HUES6 (cell line): ENCODE measurements at regions not wholly inside any gene's neighbourhood (a gene's known extent, or its start where the extent isn't known, plus 50 kb on each side); places are given as distances from the start of the nearest gene placed in this dataset.
"Not testable (repeated sequence)": the region's sequence is repeated elsewhere in the genome, so short reads cannot be mapped to it uniquely, and the experiment has no call there.

Experiments
- H3K27ac ChIP-seq: 2 replicates; pipeline ENCODE4 v1.7.0; 2013; ENCODE audit warnings: low read depth, mild to moderate bottlenecking, low read length, inconsistent platforms
- H3K27me3 ChIP-seq: 2 replicates; pipeline ENCODE4 v1.6.1; 2013; ENCODE audit warnings: low read length; ENCODE audit not compliant: control insufficient read depth, insufficient read depth
- H3K36me3 ChIP-seq: 2 replicates; pipeline ENCODE4 v1.6.1; 2013; ENCODE audit warnings: low read length; ENCODE audit not compliant: control insufficient read depth, insufficient read depth
- H3K4me1 ChIP-seq: 2 replicates; pipeline ENCODE4 v1.6.1; 2013; ENCODE audit warnings: low read length; ENCODE audit not compliant: control insufficient read depth, insufficient read depth
- H3K4me3 ChIP-seq: 2 replicates; pipeline ENCODE4 v1.5.1; 2013; ENCODE audit warnings: low read depth, low read length
- H3K9ac ChIP-seq: one replicate; pipeline ENCODE4 v1.6.1; 2013; ENCODE audit warnings: mild to moderate bottlenecking, low read length
- H3K9me3 ChIP-seq: 2 replicates; pipeline ENCODE4 v1.6.1; 2013; ENCODE audit warnings: low read depth, low read length; ENCODE audit not compliant: control insufficient read depth, insufficient read depth

GRCh38 chr7:114152314-114152938 lies 233.6 kb upstream of the PPP1R3A start:
- H3K4me1 ChIP-seq, result peaks cover 48% of the 10 kb centered on the region
- no peaks in the 10 kb centered on the region for H3K27me3 ChIP-seq
- peak overlapping the region; percentile 39; the same call in 1 of the 2 replicates for H3K4me3 ChIP-seq
- H3K27ac ChIP-seq, result no peak overlapping the region
- no peaks in the 10 kb centered on the region for H3K36me3 ChIP-seq
- no peaks in the 10 kb centered on the region for H3K9me3 ChIP-seq
- H3K9ac ChIP-seq, result no peak overlapping the region

- H3K36me3 ChIP-seq, result no peaks in the 10 kb centered on the region
- peaks cover 48% of the 10 kb centered on the region for H3K4me1 ChIP-seq
- no peak overlapping the region for H3K27ac ChIP-seq
- H3K4me3 ChIP-seq, result no peak overlapping the region
- H3K9ac ChIP-seq, result no peak overlapping the region
- H3K9me3 ChIP-seq, result no peaks in the 10 kb centered on the region
- H3K27me3 ChIP-seq, result no peaks in the 10 kb centered on the region
Measured at GRCh38 chr7:114151777-114152176, 233.0 kb upstream of the PPP1R3A start.

- Histone ChIP-seq H3K27me3 (no peaks in the 10 kb centered on the region), H3K9ac (no peak overlapping the region), H3K9me3 (no peaks in the 10 kb centered on the region), H3K27ac (no peak overlapping the region), H3K4me1 (peaks cover 39% of the 10 kb centered on the region), H3K36me3 (no peaks in the 10 kb centered on the region), H3K4me3 (no peak overlapping the region)
Measured at GRCh38 chr7:114150689-114151088, 231.9 kb upstream of the PPP1R3A start.

- Histone ChIP-seq H3K9ac (no peak overlapping the region), H3K4me1 (peaks cover 22% of the 10 kb centered on the region), H3K27me3 (no peaks in the 10 kb centered on the region), H3K9me3 (no peaks in the 10 kb centered on the region), H3K27ac (no peak overlapping the region), H3K4me3 (no peak overlapping the region), H3K36me3 (no peaks in the 10 kb centered on the region)
Measured at GRCh38 chr7:114148779-114149178, 230.0 kb upstream of the PPP1R3A start.

GRCh38 chr7:114141415-114141814 lies 222.6 kb upstream of the PPP1R3A start:
- H3K27me3 ChIP-seq, result no peaks in the 10 kb centered on the region

DNA sequence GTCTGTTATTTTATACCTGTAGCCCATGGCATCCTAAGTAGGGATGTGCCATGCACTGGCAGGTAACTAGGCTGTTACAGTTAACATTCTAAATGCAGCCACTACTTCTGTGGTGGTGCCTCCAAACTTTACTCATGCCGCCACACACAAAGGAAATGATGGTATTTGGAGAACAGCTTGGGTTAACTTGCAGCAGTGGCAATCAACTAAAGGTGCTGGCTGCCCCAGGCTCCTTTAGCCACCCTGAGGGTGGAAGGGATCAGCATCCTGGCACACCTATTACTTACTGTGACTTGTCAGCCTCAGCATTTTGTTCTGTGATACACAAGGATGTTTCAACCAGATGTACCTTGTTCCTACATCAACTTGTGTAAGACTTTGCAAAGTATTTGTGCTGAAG lies 221.8 kb upstream of the PPP1R3A start:
- Histone ChIP-seq H3K4me1 (no peaks in the 10 kb centered on the region; the same call in 1 of the 2 replicates), H3K27ac (no peak overlapping the region), H3K4me3 (no peak overlapping the region), H3K36me3 (no peaks in the 10 kb centered on the region), H3K9ac (no peak overlapping the region), H3K27me3 (no peaks in the 10 kb centered on the region), H3K9me3 (no peaks in the 10 kb centered on the region)

More at GRCh38 chr7:114141415-114141814, 222.6 kb upstream of the PPP1R3A start:
- no peak overlapping the region for H3K4me3 ChIP-seq
- H3K9me3 ChIP-seq, result no peaks in the 10 kb centered on the region
- H3K27ac ChIP-seq, result no peak overlapping the region
- H3K9ac ChIP-seq, result no peak overlapping the region
- H3K4me1 ChIP-seq, result no peaks in the 10 kb centered on the region; the same call in 1 of the 2 replicates
- H3K36me3 ChIP-seq, result no peaks in the 10 kb centered on the region

- not testable (repeated sequence) for H3K36me3 ChIP-seq, H3K4me1 ChIP-seq, H3K27ac ChIP-seq, H3K9me3 ChIP-seq, H3K27me3 ChIP-seq, H3K4me3 ChIP-seq, H3K9ac ChIP-seq
Measured at GRCh38 chr7:114139690-114140089, 220.9 kb upstream of the PPP1R3A start.

- Histone ChIP-seq H3K4me1 (no peaks in the 10 kb centered on the region; the same call in 1 of the 2 replicates), H3K9me3 (no peaks in the 10 kb centered on the region), H3K27me3 (no peaks in the 10 kb centered on the region), H3K36me3 (no peaks in the 10 kb centered on the region), H3K4me3 (no peak overlapping the region), H3K9ac (no peak overlapping the region), H3K27ac (no peak overlapping the region)
Measured at GRCh38 chr7:114138587-114138986, 219.8 kb upstream of the PPP1R3A start.

DNA sequence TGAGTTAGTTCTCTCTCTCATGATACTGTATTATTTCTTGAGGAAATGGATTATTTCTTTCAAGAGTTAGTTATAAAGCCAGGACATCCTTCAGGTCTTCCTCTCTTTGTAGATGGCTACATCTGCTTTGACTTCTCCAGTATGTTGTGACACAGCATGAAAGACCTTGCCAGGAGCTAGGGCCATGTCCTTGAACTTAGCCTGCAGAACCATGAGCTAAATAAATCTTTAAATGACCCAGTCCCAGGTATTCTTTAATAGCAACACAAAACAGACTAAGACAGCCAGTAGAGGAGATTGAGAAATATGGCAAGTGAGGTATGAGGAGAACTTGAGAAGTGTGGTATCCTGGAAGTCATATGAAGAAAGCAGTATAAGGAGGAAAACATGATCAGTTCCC lies 214.9 kb upstream of the PPP1R3A start:
- no peaks in the 10 kb centered on the region for H3K4me1 ChIP-seq
- H3K4me3 ChIP-seq, result no peak overlapping the region
- no peaks in the 10 kb centered on the region for H3K27me3 ChIP-seq
- H3K36me3 ChIP-seq, result no peaks in the 10 kb centered on the region
- H3K27ac ChIP-seq, result no peak overlapping the region
- H3K9ac ChIP-seq, result no peak overlapping the region
- no peaks in the 10 kb centered on the region for H3K9me3 ChIP-seq

DNA sequence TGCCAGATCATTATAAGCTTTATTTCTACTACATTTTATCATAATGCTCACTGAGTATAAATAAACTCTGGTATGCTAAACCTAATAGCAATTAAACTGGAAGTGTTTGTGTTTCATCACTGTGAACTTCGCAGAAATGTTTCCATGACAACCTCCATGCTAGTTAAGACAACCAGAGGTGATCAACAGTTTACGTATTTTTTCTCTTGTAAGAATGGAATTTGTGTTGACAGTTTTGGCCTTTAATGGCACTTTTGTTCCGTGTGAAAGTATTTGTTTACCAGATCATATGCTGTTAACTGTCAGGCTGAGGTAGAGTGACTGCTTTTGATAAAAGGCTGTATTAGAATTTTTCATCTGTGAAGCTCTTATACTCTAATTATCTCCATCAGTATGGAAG lies 212.1 kb upstream of the PPP1R3A start:
- no peaks in the 10 kb centered on the region for H3K9me3 ChIP-seq
- H3K4me1 ChIP-seq, result no peaks in the 10 kb centered on the region
- H3K9ac ChIP-seq, result no peak overlapping the region
- no peaks in the 10 kb centered on the region for H3K27me3 ChIP-seq
- no peaks in the 10 kb centered on the region for H3K36me3 ChIP-seq
- H3K4me3 ChIP-seq, result no peak overlapping the region
- no peak overlapping the region for H3K27ac ChIP-seq

- no peaks in the 10 kb centered on the region for H3K27me3 ChIP-seq
- no peaks in the 10 kb centered on the region for H3K36me3 ChIP-seq
- H3K4me1 ChIP-seq, result no peaks in the 10 kb centered on the region
- H3K27ac ChIP-seq, result no peak overlapping the region
- no peak overlapping the region for H3K4me3 ChIP-seq
- no peak overlapping the region for H3K9ac ChIP-seq
- no peaks in the 10 kb centered on the region for H3K9me3 ChIP-seq
Measured at GRCh38 chr7:114128880-114129279, 210.1 kb upstream of the PPP1R3A start.
